SJSA1 (cell line): ENCODE measurements at regions not wholly inside any gene's neighbourhood (a gene's known extent, or its start where the extent isn't known, plus 50 kb on each side); places are given as distances from the start of the nearest gene placed in this dataset.
"Not testable (repeated sequence)": the region's sequence is repeated elsewhere in the genome, so short reads cannot be mapped to it uniquely, and the experiment has no call there.

Source experiments
- DNase-seq, 2 experiments: peaks; one replicate each; pipeline ENCODE4 v3.0.0-alpha.2; 2015 to 2020; ENCODE audit warnings: low spot score in 2 of 2, low read depth in 1 of 2
- H3K27ac ChIP-seq: fragments of 250-450 bp; sonication (Bioruptor Pico); 2 replicates; pipeline ENCODE4 v1.5.1; 2020; ENCODE audit warnings: mild to moderate bottlenecking, moderate library complexity
- H3K27me3 ChIP-seq: fragments of 250-450 bp; sonication (Bioruptor Pico); replicated peaks from 2 replicates; pipeline ENCODE4 v1.5.1; 2020; ENCODE audit warnings: mild to moderate bottlenecking, moderate library complexity
- H3K36me3 ChIP-seq: fragments of 250-450 bp; sonication (Bioruptor Pico); 2 replicates; pipeline ENCODE4 v1.5.1; 2020; ENCODE audit warnings: mild to moderate bottlenecking
- H3K4me1 ChIP-seq: fragments of 250-450 bp; sonication (Bioruptor Pico); replicated peaks from 2 replicates; pipeline ENCODE4 v1.6.1; 2021; ENCODE audit warnings: mild to moderate bottlenecking
- H3K4me3 ChIP-seq: fragments of 250-450 bp; sonication (Bioruptor Pico); 2 replicates; pipeline ENCODE4 v1.5.1; 2020; ENCODE audit warnings: mild to moderate bottlenecking
- H3K9me3 ChIP-seq: fragments of 250-450 bp; sonication (Bioruptor Pico); replicated peaks from 2 replicates; pipeline ENCODE4 v1.5.1; 2020; ENCODE audit warnings: mild to moderate bottlenecking

DNA sequence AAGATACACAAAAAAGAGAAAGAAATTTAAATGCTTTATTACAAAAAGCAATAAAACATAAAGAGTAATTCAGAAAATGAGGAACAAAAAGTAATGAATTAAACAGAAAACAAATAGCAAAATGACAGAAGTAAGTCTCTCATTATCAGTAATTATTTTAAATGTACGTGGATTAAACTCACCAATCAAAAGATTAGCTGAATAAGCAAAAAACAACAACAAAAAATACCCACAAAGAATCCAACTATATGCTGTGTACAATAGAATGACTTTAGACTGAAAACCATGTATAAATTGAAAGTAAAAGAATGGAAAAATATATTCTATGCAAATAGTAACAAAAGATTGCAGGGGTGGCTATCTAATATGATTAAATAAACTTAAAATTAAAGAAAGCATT, 1006.8 kb downstream of the SLC16A7 start:
- DNase-seq = no peak
- Histone ChIP-seq H3K9me3 (no peaks in the 10 kb centered on the region; the same call in 1 of the 2 replicates), H3K36me3 (no peaks in the 10 kb centered on the region), H3K4me1 (no peaks in the 10 kb centered on the region), H3K27me3 (no peaks in the 10 kb centered on the region), H3K4me3 (no peak overlapping the region), H3K27ac (no peak overlapping the region)

DNA sequence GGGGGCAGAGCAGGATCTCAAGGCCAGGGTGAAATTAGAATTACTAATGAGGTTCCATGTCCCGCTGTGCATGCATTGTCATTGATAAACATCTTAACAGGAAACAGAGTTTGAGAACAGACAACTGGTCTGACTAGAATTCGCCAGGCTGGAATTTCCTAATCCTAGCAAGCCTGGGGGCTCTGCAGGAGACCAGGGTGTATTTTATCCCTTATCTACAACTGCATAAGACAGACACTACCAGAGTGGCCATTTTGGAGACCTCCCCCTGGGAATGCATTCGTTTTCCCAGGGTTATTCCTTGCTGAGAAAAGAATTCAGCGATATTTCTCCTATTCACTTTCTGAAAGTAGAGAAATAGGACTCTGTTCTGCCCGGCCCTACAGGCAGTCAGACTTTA, 1007.6 kb downstream of the SLC16A7 start:
- H3K36me3 ChIP-seq, H3K27ac ChIP-seq, H3K9me3 ChIP-seq, H3K27me3 ChIP-seq, H3K4me1 ChIP-seq, H3K4me3 ChIP-seq, DNase-seq: not testable (repeated sequence)

DNA sequence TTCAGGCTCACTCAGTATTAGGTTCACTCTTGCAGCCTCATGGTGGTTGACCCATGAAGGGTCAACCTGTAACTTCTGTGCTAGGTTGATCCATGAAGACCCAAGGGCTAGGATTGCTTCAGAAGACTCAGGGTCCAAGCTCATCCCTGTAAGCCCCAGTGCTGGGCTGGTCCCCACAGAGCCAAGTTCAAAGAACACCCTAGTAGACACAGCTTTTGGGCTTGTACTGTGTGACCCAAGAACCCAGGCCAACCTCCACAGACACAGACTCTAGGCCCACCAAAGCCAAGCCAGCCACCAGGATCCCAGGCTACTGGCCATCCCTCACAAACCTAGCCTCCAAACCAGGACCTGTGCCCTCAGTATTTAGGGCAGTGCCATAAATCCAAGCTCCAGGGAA, 1020.6 kb downstream of the SLC16A7 start:
- Histone ChIP-seq H3K36me3 (no peaks in the 10 kb centered on the region), H3K9me3 (peaks cover 2% of the 10 kb centered on the region), H3K27ac (no peak overlapping the region), H3K4me1 (no peaks in the 10 kb centered on the region), H3K27me3 (no peaks in the 10 kb centered on the region), H3K4me3 (no peak overlapping the region)
- no peak for DNase-seq

DNA sequence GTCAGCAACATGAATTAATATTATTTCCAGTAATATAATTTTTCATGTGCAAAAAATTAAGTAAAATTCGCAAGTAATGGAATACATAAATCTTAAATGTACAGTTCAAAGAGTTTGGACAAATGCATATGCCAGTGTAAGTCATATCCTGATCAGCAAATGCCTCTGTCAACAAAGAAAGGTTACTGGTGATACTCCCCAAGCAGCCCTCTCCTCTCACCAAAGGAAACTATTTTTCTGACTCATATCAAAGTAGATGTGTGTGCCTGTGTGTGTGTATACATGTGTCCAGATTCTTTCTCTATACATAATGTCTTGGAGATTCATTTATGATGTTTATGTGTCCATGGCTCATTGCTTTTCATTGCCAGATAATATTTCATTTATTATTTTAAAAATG, 1035.0 kb downstream of the SLC16A7 start:
- no peaks in the 10 kb centered on the region for H3K36me3 ChIP-seq
- no peaks in the 10 kb centered on the region for H3K4me1 ChIP-seq
- H3K27ac ChIP-seq = no peak overlapping the region
- no peak overlapping the region for H3K4me3 ChIP-seq
- no peaks in the 10 kb centered on the region for H3K27me3 ChIP-seq
- no peak for DNase-seq
- no peaks in the 10 kb centered on the region for H3K9me3 ChIP-seq

DNA sequence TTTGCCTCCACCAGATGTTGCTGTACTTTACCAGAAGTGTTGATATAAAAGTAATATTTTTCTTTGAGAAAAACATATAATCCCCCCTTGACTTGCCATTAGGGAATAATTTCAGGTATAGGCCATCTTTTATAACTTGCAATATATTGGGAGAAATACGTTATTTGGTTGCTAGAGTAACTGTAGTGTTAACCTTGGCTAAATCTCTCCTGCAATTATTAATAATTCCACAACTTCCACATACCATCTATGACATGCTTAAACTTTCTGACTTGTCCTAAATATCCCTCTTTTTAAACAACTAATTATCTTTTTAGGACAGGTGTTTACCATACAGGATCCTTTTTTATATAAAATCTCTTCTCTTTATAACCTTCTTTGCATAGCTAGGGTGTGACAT, 1048.2 kb downstream of the SLC16A7 start:
- Histone ChIP-seq H3K36me3 (no peaks in the 10 kb centered on the region), H3K27me3 (no peaks in the 10 kb centered on the region), H3K4me1 (no peaks in the 10 kb centered on the region), H3K9me3 (no peaks in the 10 kb centered on the region; the same call in 1 of the 2 replicates), H3K4me3 (no peak overlapping the region), H3K27ac (no peak overlapping the region)
- no peak for DNase-seq

DNA sequence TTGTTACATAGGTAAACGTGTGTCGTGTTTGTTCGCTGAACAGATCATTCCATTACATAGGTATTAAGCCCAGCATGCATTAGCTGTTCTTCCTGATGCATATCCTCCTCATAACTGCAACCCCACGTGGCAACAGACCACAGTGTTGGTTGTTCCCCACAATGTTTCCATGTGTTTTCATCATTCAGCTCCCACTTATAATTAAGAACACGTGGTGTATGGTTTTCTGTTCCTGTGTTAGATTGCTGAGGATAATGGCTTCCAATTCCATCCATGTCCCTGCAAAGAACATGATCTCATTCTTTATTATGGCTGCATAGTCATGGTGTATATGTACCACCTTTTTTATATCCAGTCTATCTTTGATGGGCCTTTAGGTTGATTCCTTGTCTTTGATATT, 1071.1 kb downstream of the SLC16A7 start:
- H3K27me3 ChIP-seq = no peaks in the 10 kb centered on the region
- no peaks in the 10 kb centered on the region for H3K4me1 ChIP-seq
- no peak overlapping the region for H3K27ac ChIP-seq

DNA sequence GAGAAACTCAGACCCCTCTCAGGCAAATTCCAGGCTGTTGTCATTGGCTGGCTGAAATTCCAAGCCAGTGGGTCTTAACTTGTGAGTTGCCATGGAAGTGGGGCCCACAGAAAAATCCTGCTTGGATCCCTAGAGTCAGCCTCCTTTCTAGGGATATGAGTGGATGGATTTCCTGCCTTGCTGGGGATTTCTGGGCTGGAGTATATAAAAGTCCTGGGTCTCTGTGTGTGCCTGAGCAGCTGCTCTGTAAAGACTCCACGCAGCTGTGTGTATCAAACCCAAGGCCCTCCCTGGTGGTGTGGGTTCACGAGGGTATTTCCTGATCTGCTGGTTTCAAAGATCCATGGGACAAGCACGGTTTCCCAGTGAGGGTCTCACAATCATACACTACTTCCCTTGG, 1077.1 kb downstream of the SLC16A7 start:
- Histone ChIP-seq H3K27me3 (no peaks in the 10 kb centered on the region), H3K4me3 (no peak overlapping the region), H3K4me1 (no peaks in the 10 kb centered on the region), H3K27ac (no peak overlapping the region), H3K9me3 (no peaks in the 10 kb centered on the region), H3K36me3 (no peaks in the 10 kb centered on the region)
- no peak for DNase-seq

More for the DNA sequence above, 1071.1 kb downstream of the SLC16A7 start:
- Histone ChIP-seq H3K9me3 (no peaks in the 10 kb centered on the region), H3K4me3 (no peak overlapping the region), H3K36me3 (no peaks in the 10 kb centered on the region)
- DNase-seq = no peak

DNA sequence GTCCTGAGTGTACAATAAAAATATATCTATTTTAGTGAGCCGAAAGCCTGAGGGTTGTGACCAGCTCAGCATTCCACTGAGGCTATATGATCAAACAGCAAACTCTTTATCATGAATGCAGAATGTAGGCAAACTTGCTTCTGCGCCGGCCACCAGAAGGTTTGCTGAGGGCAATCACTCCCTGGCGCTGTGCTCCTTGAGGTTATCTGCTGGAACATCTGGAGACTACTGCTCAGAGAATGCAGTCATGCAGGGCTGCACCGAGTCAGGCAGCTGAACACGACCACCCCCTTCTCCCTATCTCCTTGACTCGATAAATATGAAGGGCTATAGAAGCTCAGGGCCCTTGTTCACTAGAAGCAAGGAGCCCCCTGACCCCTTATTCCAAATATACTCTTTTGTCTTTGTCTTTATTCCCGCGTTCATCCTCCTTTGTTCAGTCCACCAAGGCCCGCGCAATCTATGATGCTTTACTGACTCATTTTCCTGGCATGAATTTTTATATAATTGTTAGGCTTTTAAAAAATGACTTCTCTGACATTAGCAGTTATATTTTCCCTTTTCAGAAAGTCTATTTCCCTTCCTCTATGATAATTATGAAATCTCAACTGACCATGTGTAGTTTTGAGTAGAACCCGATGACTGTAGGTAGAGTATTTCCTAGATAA, 1089.3 kb downstream of the SLC16A7 start:
- H3K27me3 ChIP-seq = no peaks in the 10 kb centered on the region
- H3K4me3 ChIP-seq = no peak overlapping the region
- no peak for DNase-seq
- H3K27ac ChIP-seq = no peak overlapping the region
- no peaks in the 10 kb centered on the region for H3K36me3 ChIP-seq
- no peaks in the 10 kb centered on the region for H3K9me3 ChIP-seq
- no peaks in the 10 kb centered on the region for H3K4me1 ChIP-seq

DNA sequence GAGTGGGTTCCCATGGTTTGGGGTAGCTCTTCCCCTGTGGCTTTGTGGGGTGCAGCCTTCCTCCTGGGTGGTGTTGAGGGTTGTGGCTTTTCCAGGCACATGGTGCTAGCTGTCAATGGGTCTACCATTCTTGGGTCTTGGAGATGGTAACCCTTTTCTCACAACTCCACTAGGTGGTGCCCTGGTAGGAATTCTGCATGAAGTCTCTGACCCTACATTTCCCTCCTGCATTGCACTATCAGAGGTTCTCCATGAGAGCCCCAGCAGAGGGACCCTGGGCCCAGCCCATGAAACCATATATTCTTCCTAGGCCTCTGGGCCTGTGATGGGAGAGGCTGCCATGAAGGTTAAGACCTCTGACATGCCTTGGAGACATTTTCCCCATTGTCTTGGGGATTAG, 1093.3 kb downstream of the SLC16A7 start:
- no peak for DNase-seq

DNA sequence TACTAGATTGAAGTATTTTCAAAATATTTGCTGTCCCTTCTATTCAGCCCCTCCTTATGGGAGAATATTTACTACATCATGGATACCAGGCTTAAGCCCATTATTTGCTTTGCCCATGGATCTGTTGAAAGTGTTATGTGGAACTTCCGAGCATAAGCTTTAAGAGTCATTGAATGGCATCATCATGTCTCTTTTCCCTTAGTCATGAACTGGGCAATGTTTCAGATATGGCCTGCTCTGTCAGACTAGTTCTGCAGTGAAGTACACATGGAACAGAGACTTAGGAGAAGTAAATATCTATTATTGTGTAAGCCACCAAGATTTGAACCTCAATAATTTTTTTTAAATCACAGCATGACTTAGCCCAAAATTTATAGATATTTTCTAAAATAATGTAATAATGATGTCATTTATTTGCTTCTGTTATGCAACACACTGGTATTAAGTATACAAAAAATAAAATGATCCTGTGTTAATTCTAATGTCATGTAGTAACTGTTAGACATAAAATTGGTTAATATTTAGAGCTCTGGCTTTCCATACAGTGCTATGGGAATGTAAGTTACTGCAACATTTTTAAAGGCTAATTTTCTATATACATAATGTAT, 1097.3 kb downstream of the SLC16A7 start:
- H3K4me3 ChIP-seq = no peak overlapping the region
- no peaks in the 10 kb centered on the region for H3K4me1 ChIP-seq
- H3K36me3 ChIP-seq = no peaks in the 10 kb centered on the region
- no peak overlapping the region for H3K27ac ChIP-seq
- H3K9me3 ChIP-seq = no peaks in the 10 kb centered on the region
- no peak for DNase-seq
- no peaks in the 10 kb centered on the region for H3K27me3 ChIP-seq

More for the DNA sequence above, 1093.3 kb downstream of the SLC16A7 start:
- H3K4me3 ChIP-seq = no peak overlapping the region
- no peaks in the 10 kb centered on the region for H3K36me3 ChIP-seq
- no peaks in the 10 kb centered on the region for H3K4me1 ChIP-seq
- no peaks in the 10 kb centered on the region for H3K27me3 ChIP-seq
- H3K27ac ChIP-seq = no peak overlapping the region
- no peaks in the 10 kb centered on the region for H3K9me3 ChIP-seq

DNA sequence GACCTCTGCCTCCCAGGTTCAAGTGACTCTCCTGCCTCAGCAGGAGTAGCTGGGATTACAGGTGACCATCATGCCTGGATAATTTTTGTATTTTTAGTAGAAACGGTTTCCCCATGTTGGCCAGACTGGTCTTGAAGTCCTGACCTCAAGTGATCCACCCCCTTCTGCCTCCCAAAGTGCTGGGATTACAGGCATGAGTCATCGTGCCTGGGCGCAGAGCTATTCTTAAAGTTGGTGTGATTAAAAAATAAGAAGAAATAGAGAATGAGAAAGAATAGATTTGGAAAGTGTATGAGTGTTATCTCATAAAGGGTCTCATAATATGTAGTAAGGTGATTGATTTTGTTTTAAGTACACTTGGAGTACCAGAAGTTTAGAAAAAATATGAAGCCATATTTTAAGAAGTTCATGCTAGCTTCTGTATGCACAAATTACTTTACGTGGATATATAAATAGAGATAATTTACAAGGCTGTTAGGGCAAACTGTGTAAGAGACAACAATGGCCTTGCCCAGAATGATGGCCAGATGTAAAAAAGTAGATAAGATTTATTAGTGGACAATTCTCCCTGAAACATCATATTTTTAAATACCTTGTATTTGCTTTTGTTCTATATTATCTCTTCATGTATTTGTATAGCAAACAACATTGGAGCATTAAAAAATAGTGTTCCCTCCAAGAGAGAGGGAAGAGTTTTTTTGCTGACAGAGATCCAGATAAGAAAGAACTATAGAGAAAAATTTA, 1108.5 kb downstream of the SLC16A7 start:
- H3K36me3 ChIP-seq = no peaks in the 10 kb centered on the region
- no peaks in the 10 kb centered on the region for H3K27me3 ChIP-seq
- H3K27ac ChIP-seq = no peak overlapping the region
- no peaks in the 10 kb centered on the region for H3K9me3 ChIP-seq
- H3K4me1 ChIP-seq = no peaks in the 10 kb centered on the region
- no peak overlapping the region for H3K4me3 ChIP-seq
- DNase-seq = no peak

DNA sequence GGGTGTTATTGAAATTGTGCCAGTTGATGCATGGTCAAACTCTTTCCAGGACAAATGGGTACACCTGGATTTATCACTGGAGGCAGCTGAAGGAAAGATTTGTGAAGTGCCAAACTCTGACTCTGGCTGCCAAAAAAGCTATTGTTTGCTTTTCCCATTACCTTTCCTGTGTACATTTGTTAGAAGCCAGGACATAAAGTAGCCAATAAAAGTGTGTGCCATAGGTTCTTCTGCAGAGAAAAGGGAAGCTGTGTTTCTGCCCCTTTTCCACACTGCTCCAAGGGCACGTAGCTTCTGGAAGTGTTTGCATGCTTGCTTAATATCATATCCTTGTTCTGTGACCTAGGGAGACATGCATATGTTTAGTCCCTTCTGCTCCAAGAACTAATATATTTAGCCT, 1114.4 kb downstream of the SLC16A7 start:
- DNase-seq = no peak
- no peaks in the 10 kb centered on the region for H3K27me3 ChIP-seq
- no peaks in the 10 kb centered on the region for H3K9me3 ChIP-seq
- no peaks in the 10 kb centered on the region for H3K36me3 ChIP-seq
- no peaks in the 10 kb centered on the region for H3K4me1 ChIP-seq
- H3K4me3 ChIP-seq = no peak overlapping the region
- no peak overlapping the region for H3K27ac ChIP-seq

DNA sequence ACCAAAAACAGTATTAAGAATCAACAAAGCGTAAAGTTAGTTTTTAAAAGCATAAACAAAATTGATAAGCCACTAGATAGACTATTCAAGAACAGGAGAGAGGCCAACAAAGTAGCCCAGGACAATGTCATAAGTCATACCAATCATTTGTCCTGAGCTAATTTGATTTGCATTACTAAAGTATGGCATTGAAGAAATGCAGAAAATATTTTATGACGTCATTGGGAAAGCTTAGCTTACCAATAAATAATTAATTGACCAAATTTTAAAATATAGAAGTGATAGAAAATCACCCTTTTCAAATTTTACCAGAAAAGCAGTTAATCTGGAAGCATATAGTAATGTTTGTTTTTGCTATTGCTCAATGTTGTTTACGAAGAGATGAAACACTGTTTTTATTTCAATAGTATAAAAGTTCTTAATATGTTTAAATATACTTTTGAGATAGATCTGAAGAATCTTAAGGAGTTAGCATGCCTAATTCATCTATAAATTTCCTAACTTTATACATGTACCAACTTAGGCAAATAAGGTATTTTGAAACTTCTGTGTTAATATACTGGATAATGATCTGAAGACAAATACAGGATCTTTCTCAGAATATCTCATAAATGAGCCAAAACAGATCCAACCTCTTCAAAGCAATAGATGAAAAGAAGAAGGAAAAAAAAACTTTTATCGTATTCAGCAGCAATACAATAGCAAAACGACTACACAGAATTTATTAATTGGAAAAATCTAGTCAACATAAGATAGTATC, 1118.5 kb downstream of the SLC16A7 start:
- DNase-seq = no peak
- H3K4me3 ChIP-seq = no peak overlapping the region
- H3K27ac ChIP-seq = no peak overlapping the region
- no peaks in the 10 kb centered on the region for H3K36me3 ChIP-seq
- no peaks in the 10 kb centered on the region for H3K9me3 ChIP-seq
- H3K4me1 ChIP-seq = no peaks in the 10 kb centered on the region
- H3K27me3 ChIP-seq = no peaks in the 10 kb centered on the region

DNA sequence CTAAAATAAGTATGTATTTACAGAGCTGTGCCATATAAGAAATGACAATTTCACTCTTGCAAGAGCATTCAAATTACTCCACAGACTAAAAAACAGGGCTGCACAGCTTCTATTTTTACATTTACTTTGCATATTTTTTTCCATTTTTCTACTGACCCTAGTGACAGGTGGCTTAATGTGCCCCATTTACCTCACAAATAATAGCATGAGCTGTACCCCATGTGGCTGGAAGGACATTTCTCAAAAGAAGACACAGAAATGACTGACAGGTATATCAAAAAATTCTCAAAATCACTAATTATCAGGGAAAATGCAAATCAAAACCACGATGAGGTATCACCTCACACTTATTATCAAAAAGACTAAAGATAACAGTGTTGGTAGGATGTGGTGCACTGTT, 1128.6 kb downstream of the SLC16A7 start:
- Histone ChIP-seq H3K27ac (no peak overlapping the region), H3K4me1 (no peaks in the 10 kb centered on the region), H3K9me3 (no peaks in the 10 kb centered on the region), H3K36me3 (no peaks in the 10 kb centered on the region), H3K4me3 (no peak overlapping the region), H3K27me3 (no peaks in the 10 kb centered on the region)
- no peak for DNase-seq
